Mammary epithelial cell (primary cell): ENCODE measurements at regions not wholly inside any gene's neighbourhood (a gene's known extent, or its start where the extent isn't known, plus 50 kb on each side); places are given as distances from the start of the nearest gene placed in this dataset.

ENCODE experiments used
- CTCF ChIP-seq, 2 donors: IDR thresholded peaks in 1 of 2; conservative IDR thresholded peaks in 1 of 2; 2 replicates each; pipeline ENCODE4 v1.5.1; 2011 to 2012; ENCODE audit warnings: inconsistent platforms in 2 of 2, low read length in 2 of 2, mild to moderate bottlenecking in 2 of 2, control low read depth in 1 of 2, low read depth in 1 of 2; ENCODE audit not compliant: insufficient read depth in 1 of 2; ENCODE audit errors: extremely low read depth in 1 of 2
- EZH2 ChIP-seq: IDR thresholded peaks from 2 replicates; pipeline ENCODE4 v1.6.1; 2012; ENCODE audit warnings: low read length, inconsistent platforms, borderline replicate concordance

- no peak for TF ChIP-seq CTCF (conservative IDR thresholded peaks at IDR 0.05 in 1 of 2, IDR thresholded peaks at IDR 0.05 in 1 of 2; ENCODE audit: extremely low read depth in 1 of 2, insufficient read depth in 1 of 2, low read depth in 1 of 2, low read length in 2 of 2)
- TF ChIP-seq EZH2, result no peak
These were observed 150.8 kb upstream of the RAG2 start for GRCh38 chr11:36748836-36749235.
